ENCODE measurements at regions not wholly inside any gene's neighbourhood (a gene's known extent, or its start where the extent isn't known, plus 50 kb on each side); places are given as distances from the start of the nearest gene placed in this dataset.

DNA sequence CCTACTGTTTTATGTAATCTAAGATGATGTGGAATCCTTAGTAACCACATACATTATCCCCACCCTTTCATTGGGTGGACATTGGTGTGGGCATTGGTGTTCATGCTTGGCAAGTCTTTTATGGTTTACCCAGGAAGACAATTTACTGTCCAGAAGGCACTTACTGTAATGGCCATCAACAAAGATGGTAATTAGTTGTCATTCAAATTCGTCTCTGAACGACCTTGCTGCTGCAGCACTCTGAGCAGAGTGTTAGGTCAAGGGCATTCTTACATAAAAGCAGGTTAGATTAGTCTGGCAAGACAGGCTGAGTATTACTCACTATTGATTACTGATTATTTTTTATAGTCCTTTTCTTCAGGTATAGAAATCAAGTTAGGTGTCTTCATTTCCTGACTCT lies 447.9 kb downstream of the XIRP2 start:
- TF ChIP-seq, protein P1, sequence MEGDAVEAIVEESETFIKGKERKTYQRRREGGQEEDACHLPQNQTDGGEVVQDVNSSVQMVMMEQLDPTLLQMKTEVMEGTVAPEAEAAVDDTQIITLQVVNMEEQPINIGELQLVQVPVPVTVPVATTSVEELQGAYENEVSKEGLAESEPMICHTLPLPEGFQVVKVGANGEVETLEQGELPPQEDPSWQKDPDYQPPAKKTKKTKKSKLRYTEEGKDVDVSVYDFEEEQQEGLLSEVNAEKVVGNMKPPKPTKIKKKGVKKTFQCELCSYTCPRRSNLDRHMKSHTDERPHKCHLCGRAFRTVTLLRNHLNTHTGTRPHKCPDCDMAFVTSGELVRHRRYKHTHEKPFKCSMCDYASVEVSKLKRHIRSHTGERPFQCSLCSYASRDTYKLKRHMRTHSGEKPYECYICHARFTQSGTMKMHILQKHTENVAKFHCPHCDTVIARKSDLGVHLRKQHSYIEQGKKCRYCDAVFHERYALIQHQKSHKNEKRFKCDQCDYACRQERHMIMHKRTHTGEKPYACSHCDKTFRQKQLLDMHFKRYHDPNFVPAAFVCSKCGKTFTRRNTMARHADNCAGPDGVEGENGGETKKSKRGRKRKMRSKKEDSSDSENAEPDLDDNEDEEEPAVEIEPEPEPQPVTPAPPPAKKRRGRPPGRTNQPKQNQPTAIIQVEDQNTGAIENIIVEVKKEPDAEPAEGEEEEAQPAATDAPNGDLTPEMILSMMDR (IDR thresholded peaks at IDR 0.05): no peak
- TF ChIP-seq POLR2A (IDR thresholded peaks at IDR 0.05): no peak
